ENCODE measurements at regions not wholly inside any gene's neighbourhood (a gene's known extent, or its start where the extent isn't known, plus 50 kb on each side); places are given as distances from the start of the nearest gene placed in this dataset.

DNA sequence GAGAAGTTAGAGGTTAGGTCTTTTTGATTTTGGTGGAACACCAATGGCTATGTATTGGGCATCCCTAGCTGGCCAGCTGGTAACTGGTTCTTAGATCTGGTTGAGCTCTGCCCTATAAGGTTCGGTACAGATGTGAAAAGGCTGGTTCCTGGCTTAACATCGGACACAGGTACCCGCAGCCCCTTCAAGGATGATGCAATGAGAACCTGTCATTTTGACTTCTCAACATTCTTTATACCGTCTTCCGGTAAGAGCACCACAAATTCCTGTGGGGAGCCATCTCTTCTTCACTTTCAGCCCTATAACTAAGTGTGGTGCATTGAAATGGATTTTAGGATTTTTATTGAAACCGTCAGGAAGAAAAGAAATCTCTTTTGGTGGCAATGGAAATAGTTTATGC lies 222.8 kb downstream of the ADAMTS9 start:
- no peak overlapping the region for H3K4me3 Mint-ChIP-seq (ENCODE audit: low read depth)
- H3K27me3 Mint-ChIP-seq = peaks cover 38% of the 10 kb centered on the region
- no peak for DNase-seq (ENCODE audit: low spot score, unreplicated experiment)
- no peak overlapping the region for H3K27ac Mint-ChIP-seq
- H3K9me3 Mint-ChIP-seq (ENCODE audit: low read depth) = no peaks in the 10 kb centered on the region
- peaks cover 15% of the 10 kb centered on the region for H3K4me1 Mint-ChIP-seq (ENCODE audit: low read depth)
- TF ChIP-seq, protein P1, sequence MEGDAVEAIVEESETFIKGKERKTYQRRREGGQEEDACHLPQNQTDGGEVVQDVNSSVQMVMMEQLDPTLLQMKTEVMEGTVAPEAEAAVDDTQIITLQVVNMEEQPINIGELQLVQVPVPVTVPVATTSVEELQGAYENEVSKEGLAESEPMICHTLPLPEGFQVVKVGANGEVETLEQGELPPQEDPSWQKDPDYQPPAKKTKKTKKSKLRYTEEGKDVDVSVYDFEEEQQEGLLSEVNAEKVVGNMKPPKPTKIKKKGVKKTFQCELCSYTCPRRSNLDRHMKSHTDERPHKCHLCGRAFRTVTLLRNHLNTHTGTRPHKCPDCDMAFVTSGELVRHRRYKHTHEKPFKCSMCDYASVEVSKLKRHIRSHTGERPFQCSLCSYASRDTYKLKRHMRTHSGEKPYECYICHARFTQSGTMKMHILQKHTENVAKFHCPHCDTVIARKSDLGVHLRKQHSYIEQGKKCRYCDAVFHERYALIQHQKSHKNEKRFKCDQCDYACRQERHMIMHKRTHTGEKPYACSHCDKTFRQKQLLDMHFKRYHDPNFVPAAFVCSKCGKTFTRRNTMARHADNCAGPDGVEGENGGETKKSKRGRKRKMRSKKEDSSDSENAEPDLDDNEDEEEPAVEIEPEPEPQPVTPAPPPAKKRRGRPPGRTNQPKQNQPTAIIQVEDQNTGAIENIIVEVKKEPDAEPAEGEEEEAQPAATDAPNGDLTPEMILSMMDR (IDR thresholded peaks at IDR 0.05; ENCODE audit: unreplicated experiment) = no peak
- no peaks in the 10 kb centered on the region for H3K36me3 Mint-ChIP-seq (ENCODE audit: insufficient read depth)

DNA sequence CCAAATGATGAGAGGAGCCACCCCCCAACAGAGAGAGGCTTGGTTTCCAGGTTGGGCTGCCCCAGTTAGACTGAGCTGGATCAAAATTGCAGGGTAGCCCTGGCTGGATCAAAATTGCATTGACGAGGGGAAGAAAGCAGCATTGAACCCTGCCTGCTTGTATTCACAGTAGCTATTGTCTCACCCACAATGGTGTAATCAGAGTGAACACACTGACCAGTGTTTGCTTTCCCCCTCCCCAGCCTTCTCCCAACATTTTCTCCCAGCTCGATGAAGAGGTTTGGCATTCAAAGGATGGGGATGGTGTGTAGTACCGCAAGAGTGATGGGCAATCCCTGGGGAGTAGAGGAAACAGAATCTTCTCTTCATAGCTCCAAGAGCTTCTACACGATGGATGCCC lies 223.8 kb downstream of the ADAMTS9 start:
- no peak overlapping the region for H3K4me3 Mint-ChIP-seq (ENCODE audit: low read depth)
- no peak overlapping the region for H3K27ac Mint-ChIP-seq
- H3K4me1 Mint-ChIP-seq (ENCODE audit: low read depth) = peaks cover 15% of the 10 kb centered on the region
- H3K9me3 Mint-ChIP-seq (ENCODE audit: low read depth) = no peaks in the 10 kb centered on the region
- TF ChIP-seq, protein P1 (IDR thresholded peaks at IDR 0.05; ENCODE audit: unreplicated experiment) = no peak
- H3K27me3 Mint-ChIP-seq = peaks cover 38% of the 10 kb centered on the region
- no peaks in the 10 kb centered on the region for H3K36me3 Mint-ChIP-seq (ENCODE audit: insufficient read depth)
- no peak for DNase-seq (ENCODE audit: low spot score, unreplicated experiment)

DNA sequence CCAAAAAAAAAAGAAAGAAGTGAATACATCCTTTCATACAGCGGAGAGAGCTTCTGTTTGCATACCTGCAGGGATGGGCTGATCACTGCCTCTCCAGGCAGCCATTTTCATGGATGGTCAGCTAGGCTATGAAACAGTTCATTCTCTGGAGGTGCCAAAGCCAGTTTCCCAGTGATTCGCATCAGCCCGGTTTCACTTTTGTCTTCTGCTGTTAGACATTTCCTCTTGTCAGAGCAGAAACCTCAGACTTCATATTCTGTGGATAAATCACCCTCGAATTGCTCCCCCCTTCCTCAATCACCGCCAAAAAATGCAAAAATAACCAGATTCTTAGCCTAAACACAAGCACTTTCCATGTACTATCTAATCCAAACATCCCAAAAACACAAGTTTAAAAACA lies 225.6 kb downstream of the ADAMTS9 start:
- DNase-seq (ENCODE audit: low spot score, unreplicated experiment) = no peak

DNA sequence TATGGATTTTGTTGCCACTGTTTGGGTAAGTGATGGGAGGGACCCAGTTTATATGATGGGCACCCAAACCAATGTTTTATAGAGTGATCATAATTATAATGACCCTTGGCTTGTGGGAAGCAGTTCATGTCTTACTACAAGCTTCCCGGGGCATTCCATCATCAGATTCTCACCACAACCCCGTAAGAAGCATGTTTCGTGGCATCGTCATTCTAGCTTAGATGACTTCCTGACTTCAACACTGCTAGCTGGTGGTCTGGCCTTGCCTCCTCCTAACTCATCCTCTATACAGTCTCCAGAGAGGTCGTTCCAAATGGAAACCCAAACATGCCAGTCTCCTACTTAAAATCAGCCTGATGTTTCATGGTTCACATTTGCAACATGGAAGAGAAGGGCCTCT lies 226.9 kb downstream of the ADAMTS9 start:
- TF ChIP-seq, protein P1 (IDR thresholded peaks at IDR 0.05; ENCODE audit: unreplicated experiment) = no peak
- H3K4me3 Mint-ChIP-seq (ENCODE audit: low read depth) = no peak overlapping the region
- H3K27me3 Mint-ChIP-seq = peaks cover 30% of the 10 kb centered on the region
- no peak for DNase-seq (ENCODE audit: low spot score, unreplicated experiment)
- H3K4me1 Mint-ChIP-seq (ENCODE audit: low read depth) = peaks cover 15% of the 10 kb centered on the region
- no peaks in the 10 kb centered on the region for H3K36me3 Mint-ChIP-seq (ENCODE audit: insufficient read depth)
- no peaks in the 10 kb centered on the region for H3K9me3 Mint-ChIP-seq (ENCODE audit: low read depth)
- H3K27ac Mint-ChIP-seq = no peak overlapping the region

More for the DNA sequence above, 225.6 kb downstream of the ADAMTS9 start:
- Mint-ChIP-seq H3K9me3 (ENCODE audit: low read depth) (no peaks in the 10 kb centered on the region), H3K36me3 (ENCODE audit: insufficient read depth) (no peaks in the 10 kb centered on the region), H3K4me1 (ENCODE audit: low read depth) (peaks cover 15% of the 10 kb centered on the region), H3K4me3 (ENCODE audit: low read depth) (no peak overlapping the region), H3K27me3 (peaks cover 31% of the 10 kb centered on the region), H3K27ac (no peak overlapping the region)
- TF ChIP-seq, protein P1 (IDR thresholded peaks at IDR 0.05; ENCODE audit: unreplicated experiment) = no peak

DNA sequence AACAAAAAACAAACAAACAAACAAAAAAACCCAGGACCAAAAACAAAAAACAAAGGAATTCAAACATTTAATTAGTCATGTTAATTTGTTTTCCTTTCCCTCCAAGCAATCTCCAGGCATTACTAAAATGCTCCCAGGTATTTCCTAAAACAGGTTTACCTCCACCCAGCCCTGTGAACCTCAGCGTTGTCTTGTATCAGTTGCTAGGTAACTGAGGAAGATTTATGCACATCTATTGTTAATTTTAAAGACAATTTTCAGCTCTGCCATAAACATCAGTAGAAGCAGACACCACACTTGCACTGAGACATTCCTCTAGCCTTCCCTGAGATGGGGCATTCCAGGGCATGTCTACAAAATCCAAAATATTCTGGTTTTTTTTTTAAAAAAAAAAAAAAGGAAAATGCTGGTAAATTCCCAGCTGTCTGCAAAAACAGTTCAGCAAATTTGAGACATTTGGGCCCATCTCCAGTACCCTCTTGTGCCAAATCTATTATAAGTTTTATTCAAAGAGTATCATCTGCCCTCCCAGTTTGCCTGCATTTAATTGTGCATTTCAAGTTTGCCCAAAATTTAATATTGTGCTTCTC lies 227.6 kb downstream of the ADAMTS9 start:
- Mint-ChIP-seq H3K27me3 (peaks cover 28% of the 10 kb centered on the region), H3K9me3 (ENCODE audit: low read depth) (no peaks in the 10 kb centered on the region), H3K27ac (no peak overlapping the region), H3K4me3 (ENCODE audit: low read depth) (no peak overlapping the region), H3K36me3 (ENCODE audit: insufficient read depth) (no peaks in the 10 kb centered on the region), H3K4me1 (ENCODE audit: low read depth) (peaks cover 15% of the 10 kb centered on the region)
- DNase-seq (ENCODE audit: low spot score, unreplicated experiment) = no peak
- TF ChIP-seq, protein P1 (IDR thresholded peaks at IDR 0.05; ENCODE audit: unreplicated experiment) = no peak

Measured in progenitor cell of endocrine pancreas (in vitro differentiated cells).